Tongue (tissue), 1 donor: ENCODE measurements at regions not wholly inside any gene's neighbourhood (a gene's known extent, or its start where the extent isn't known, plus 50 kb on each side); places are given as distances from the start of the nearest gene placed in this dataset.

Experiments used
- DNase-seq: peaks from one replicate; pipeline ENCODE4 v3.0.0-alpha.2; 2015

- no peak for DNase-seq
Measured at GRCh38 chr4:136526517-136526916, 1005.8 kb downstream of the PCDH18 start.

- DNase-seq = no peak
Measured at GRCh38 chr4:136524039-136524438, 1008.3 kb downstream of the PCDH18 start.

GRCh38 chr4:136516371-136516770, 1015.9 kb downstream of the PCDH18 start:
- DNase-seq = no peak

- no peak for DNase-seq
Measured at GRCh38 chr4:136505020-136505419, 1027.3 kb downstream of the PCDH18 start.

GRCh38 chr4:136495851-136496250, 1036.4 kb downstream of the PCDH18 start:
- no peak for DNase-seq

GRCh38 chr4:136495076-136495475, 1037.2 kb downstream of the PCDH18 start:
- DNase-seq = no peak

- DNase-seq = no peak
Measured at GRCh38 chr4:136489101-136489500, 1043.2 kb downstream of the PCDH18 start.

- no peak for DNase-seq
Measured at GRCh38 chr4:136484996-136485395, 1047.3 kb downstream of the PCDH18 start.

- DNase-seq = peak; percentile 33
Measured at GRCh38 chr4:136476753-136477152, 1055.5 kb downstream of the PCDH18 start.

GRCh38 chr4:136471051-136471450, 1061.2 kb downstream of the PCDH18 start:
- DNase-seq = no peak

- no peak for DNase-seq
Measured at GRCh38 chr4:136465691-136466090, 1066.6 kb downstream of the PCDH18 start.

- DNase-seq = no peak
Measured at GRCh38 chr4:136463941-136464340, 1068.4 kb downstream of the PCDH18 start.

- DNase-seq = no peak
Measured at GRCh38 chr4:136461533-136461932, 1070.8 kb downstream of the PCDH18 start.

- DNase-seq = no peak
Measured at GRCh38 chr4:136458326-136458725, 1074.0 kb downstream of the PCDH18 start.

- DNase-seq = no peak
Measured at GRCh38 chr4:136457577-136457976, 1074.7 kb downstream of the PCDH18 start.

- DNase-seq = no peak
Measured at GRCh38 chr4:136457004-136457403, 1075.3 kb downstream of the PCDH18 start.

GRCh38 chr4:136443006-136443405, 1089.3 kb downstream of the PCDH18 start:
- no peak for DNase-seq

GRCh38 chr4:136442447-136442846, 1089.8 kb downstream of the PCDH18 start:
- DNase-seq = no peak

- no peak for DNase-seq
Measured at GRCh38 chr4:136441629-136442282, 1090.5 kb downstream of the PCDH18 start.

- no peak for DNase-seq
Measured at GRCh38 chr4:136438645-136439044, 1093.6 kb downstream of the PCDH18 start.

- no peak for DNase-seq
Measured at GRCh38 chr4:136424052-136424451, 1108.2 kb downstream of the PCDH18 start.

- peak; percentile 58 for DNase-seq
Measured at GRCh38 chr4:136414981-136415380, 1117.3 kb downstream of the PCDH18 start.

GRCh38 chr4:136412708-136413107, 1119.6 kb downstream of the PCDH18 start:
- no peak for DNase-seq

GRCh38 chr4:136400829-136401228, 1131.5 kb downstream of the PCDH18 start:
- DNase-seq = no peak

- DNase-seq = no peak
Measured at GRCh38 chr4:136395212-136395722, 1137.0 kb downstream of the PCDH18 start.
